Uterus (tissue), 3 donors: ENCODE measurements at regions not wholly inside any gene's neighbourhood (a gene's known extent, or its start where the extent isn't known, plus 50 kb on each side); places are given as distances from the start of the nearest gene placed in this dataset.
"Not testable (repeated sequence)": the region's sequence is repeated elsewhere in the genome, so short reads cannot be mapped to it uniquely, and the experiment has no call there.

Source experiments
- DNase-seq, 2 donors: peaks; one replicate each; pipeline ENCODE4 v3.0.0-alpha.2; 2019 to 2020
- H3K27ac ChIP-seq, 2 donors: fragments of 200-600 bp; sonication (generic); 1 replicate in 1 of 2; 2 replicates in 1 of 2; pipeline ENCODE4 v1.5.1; 2016 to 2018
- H3K27me3 ChIP-seq, 2 donors: fragments of 200-600 bp; sonication (generic); one replicate each; pipeline ENCODE4 v1.5.1; 2018 to 2019; ENCODE audit warnings: control low read depth in 1 of 2
- H3K36me3 ChIP-seq, 2 donors: fragments of 200-600 bp; sonication (generic); one replicate each; pipeline ENCODE4 v1.5.1; 2019; ENCODE audit warnings: control low read depth in 1 of 2
- H3K4me1 ChIP-seq, 2 donors: fragments of 200-600 bp; sonication (generic); one replicate each; pipeline ENCODE4 v1.5.1; 2018 to 2019; ENCODE audit warnings: control low read depth in 1 of 2
- H3K4me3 ChIP-seq, 2 donors: fragments of 200-600 bp; sonication (generic); 1 replicate in 1 of 2; 2 replicates in 1 of 2; pipeline ENCODE4 v1.5.1; 2018 to 2019; ENCODE audit warnings: mild to moderate bottlenecking in 1 of 2
- H3K9me3 ChIP-seq, 2 donors: fragments of 200-600 bp; sonication (generic); one replicate each; pipeline ENCODE4 v1.5.1; 2019; ENCODE audit warnings: control low read depth in 1 of 2
- intact Hi-C: fragments of 100-400 bp; cut with DNase I; formaldehyde crosslinking; loops from one replicate; pipeline ENCODE4 v1.15.1; 2023; ENCODE audit warnings: low total_unique reads
- donor health status: DM: yes; HTN: yes; CAD: no.

DNA sequence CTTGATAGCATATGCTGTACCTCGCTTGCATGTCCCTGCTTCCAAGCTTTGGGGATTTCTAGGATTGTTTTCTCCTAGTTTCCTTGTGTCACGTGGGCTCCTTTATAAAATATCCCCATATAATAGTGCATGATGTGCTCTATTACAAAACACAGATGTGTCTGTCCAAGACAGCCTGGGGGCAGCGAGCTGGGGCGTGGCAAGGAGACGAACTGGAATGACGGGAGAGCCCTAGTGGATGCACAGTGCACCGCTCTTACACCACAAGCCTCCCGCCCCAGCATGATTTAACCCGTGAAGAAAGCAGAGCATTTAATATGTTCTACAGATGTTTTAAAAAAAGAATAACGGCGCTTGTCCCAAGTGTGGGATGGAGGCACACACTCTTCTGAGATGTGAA lies 169.7 kb downstream of the BCL2L11 start:
- H3K9me3 ChIP-seq, H3K4me1 ChIP-seq, intact Hi-C loops, H3K27me3 ChIP-seq, DNase-seq, H3K36me3 ChIP-seq, H3K4me3 ChIP-seq, H3K27ac ChIP-seq: not testable (repeated sequence)

DNA sequence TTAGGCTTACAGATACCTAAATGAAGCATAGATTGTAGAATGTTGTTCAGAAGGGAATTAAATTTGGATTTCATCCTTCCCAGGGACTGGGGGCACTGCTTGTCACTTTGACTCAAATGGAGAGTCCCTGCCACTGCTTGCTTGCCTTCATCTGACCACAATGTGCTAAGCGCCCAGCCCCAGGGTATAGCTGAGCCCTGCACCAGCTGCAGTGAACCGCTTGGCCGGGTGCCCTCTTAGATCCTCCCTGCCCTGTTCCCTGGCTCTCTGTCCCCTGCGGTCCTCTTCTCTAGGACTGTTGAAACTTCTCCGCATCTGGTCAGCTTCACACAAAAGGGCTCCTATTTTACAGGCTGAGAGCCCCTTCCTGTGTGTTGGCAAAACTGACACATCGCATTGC lies 170.9 kb downstream of the BCL2L11 start:
- H3K9me3 ChIP-seq, H3K36me3 ChIP-seq, H3K27ac ChIP-seq, intact Hi-C loops, H3K4me1 ChIP-seq, H3K4me3 ChIP-seq, H3K27me3 ChIP-seq, DNase-seq: not testable (repeated sequence)

DNA sequence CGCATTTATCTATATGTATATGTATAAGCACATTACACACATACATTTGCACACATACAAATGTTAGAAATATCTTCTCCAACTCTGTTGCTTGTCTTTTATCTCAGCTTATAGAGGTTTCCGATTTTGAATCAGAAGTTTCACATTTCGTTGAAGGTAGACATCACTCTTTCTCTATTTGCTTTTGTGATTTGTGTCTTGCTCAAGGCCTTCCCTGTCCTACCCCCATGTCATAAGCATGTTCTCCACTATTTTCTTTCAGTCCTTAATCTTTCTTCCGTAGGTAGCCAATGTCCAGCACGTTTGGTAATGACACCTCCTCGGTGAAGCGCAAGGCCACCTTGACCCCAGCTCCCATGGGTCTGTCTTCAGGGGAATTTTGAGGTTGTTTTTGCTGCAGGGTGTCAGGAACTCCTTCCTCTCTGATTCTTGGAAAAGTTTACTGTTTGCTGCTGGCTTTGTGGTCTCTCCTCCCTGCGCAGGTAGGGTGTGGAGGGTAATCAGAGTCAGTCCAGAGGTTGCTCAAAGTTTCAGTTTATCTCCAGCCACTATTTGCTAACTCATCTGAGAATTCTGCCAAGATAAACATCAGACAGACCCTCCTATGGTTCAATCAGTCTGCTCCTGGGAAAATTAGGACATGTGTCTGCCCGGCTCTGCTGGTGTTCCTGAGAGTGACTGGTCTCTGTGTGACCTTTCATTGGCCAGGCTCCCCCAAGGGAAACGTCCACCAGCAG lies 171.7 kb downstream of the BCL2L11 start:
- H3K4me3 ChIP-seq, DNase-seq, H3K4me1 ChIP-seq, H3K27ac ChIP-seq, H3K36me3 ChIP-seq, intact Hi-C loops, H3K9me3 ChIP-seq, H3K27me3 ChIP-seq: not testable (repeated sequence)

DNA sequence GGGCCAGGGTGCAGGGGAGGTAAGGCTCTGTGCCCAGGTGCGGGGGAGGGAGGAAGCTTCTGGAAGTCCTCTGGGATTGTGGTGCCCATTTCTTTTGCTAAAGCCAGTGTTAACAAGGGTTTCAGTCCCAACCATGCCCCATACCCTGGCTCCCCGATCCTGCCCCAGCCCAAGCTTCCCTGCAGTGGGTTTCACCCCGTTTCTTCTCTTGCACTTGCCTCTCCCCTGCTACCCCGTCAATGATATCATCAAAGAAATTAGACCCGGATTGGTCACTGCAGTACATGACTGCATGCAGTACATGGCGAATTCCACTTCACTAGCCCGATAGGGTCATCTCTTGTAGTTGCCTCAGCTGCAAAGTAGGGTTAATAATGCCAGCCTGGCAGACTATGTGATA lies 174.0 kb downstream of the BCL2L11 start:
- H3K27me3 ChIP-seq, H3K27ac ChIP-seq, intact Hi-C loops, H3K36me3 ChIP-seq, DNase-seq, H3K4me3 ChIP-seq, H3K9me3 ChIP-seq, H3K4me1 ChIP-seq: not testable (repeated sequence)

DNA sequence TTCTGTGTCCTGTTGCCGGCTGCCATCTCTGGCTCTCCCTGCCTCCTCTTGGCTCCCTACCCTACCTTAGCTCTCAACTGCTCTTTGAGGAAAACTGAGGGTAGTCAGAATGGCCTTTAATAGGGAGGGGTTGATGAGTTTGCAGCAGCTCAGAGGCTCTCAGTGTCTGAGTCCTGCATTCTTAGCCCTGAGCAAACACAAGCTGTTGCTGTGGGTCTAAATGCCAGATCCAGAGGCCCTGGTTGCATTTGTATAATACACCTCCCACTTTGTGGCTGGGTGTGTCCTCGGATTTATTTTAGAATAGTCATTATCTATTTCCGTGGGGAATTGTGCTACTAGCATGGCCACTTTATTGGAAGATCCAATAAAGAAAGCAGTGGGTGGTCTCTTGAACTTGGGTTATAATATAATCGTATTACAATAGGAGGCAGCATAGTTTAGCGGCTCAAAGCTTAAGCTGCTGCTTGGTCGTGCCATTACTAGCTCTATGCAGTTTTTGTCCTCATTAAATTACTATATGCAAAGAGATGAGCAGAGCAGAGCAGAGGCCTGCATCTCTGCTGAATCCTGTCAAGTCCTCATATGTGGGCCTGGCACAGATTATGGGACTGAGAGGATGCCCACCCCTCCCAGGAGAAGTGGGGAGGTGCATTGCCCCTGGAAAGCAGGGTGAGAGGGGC lies 175.5 kb downstream of the BCL2L11 start:
- H3K27me3 ChIP-seq, DNase-seq, intact Hi-C loops, H3K9me3 ChIP-seq, H3K27ac ChIP-seq, H3K36me3 ChIP-seq, H3K4me3 ChIP-seq, H3K4me1 ChIP-seq: not testable (repeated sequence)

DNA sequence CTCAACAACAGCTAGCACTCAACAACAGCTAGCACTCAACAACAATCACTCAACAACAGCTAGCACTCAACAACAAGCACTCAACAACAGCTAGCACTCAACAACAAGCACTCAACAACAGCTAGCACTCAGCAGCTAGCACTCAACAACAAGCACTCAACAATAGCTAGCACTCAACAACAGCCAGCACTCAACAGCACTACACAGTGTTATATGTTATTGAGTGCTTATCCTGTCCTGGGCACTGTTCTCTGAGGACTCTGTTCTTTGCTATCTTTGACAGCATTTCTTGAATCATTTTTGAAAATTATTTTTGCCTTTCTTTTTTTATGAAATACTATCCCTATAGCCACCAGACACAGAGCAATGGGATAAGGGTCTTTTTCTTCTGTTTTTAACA lies 176.4 kb downstream of the BCL2L11 start:
- H3K27me3 ChIP-seq, intact Hi-C loops, H3K4me1 ChIP-seq, DNase-seq, H3K4me3 ChIP-seq, H3K36me3 ChIP-seq, H3K27ac ChIP-seq, H3K9me3 ChIP-seq: not testable (repeated sequence)

DNA sequence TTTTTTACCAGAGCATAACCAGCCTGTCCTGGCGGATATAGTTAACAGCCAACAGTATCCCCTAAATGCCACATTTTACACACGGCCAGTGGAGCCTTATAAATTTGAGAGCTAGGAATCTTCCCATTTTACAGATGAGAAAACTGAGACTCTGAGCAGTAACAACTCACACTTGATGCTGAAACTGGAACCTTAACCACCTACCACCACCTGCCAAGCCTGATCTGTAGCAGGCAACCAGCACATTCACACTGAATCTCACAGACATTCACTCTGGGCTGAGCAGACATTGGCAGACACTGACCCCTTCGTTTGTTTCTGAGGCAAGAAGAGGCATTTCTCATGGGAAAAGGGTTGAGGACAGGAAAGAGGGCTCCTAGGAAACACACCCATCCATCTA lies 178.2 kb downstream of the BCL2L11 start:
- DNase-seq, intact Hi-C loops, H3K27ac ChIP-seq, H3K9me3 ChIP-seq, H3K36me3 ChIP-seq, H3K4me1 ChIP-seq, H3K27me3 ChIP-seq, H3K4me3 ChIP-seq: not testable (repeated sequence)

DNA sequence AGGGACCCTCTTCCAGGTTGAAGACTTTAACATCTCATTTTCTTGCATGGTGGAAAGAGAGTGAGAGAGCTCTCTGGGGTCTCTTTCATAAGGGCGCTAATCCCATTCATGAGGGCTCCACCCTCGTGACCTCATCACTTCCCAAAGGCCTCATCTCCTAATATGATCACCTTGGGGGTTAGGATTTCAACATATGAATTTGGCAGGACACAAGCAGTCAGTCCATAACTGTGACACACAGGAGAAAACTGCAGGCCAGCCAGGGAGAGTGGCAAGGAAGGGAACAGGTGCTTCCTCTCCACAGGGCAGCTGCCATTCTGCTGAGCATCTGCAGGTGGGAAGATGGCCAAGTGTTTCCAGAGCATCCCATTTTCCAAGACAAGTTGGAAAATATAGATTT lies 178.9 kb downstream of the BCL2L11 start:
- H3K4me1 ChIP-seq, H3K9me3 ChIP-seq, DNase-seq, intact Hi-C loops, H3K36me3 ChIP-seq, H3K27me3 ChIP-seq, H3K27ac ChIP-seq, H3K4me3 ChIP-seq: not testable (repeated sequence)

DNA sequence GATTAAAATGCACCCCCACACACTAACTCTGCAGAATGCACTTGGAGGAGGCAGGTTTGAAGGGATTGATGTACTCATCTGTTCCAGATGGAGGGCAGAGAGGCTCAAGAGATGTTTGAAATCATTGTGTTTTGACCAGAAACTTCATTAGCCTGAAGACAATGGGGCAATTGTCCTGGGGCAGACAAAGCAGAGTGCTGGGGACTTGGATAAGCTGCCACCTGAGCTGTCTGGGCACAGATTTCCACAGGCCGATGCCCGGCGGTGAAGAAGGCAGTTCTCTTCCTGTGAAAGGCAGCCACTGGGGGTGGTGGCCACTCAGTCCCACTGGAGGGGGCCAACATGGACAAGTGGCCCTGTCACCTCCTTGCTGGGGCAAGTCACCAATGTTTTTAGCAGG lies 181.0 kb downstream of the BCL2L11 start:
- H3K27ac ChIP-seq, H3K36me3 ChIP-seq, H3K4me1 ChIP-seq, H3K9me3 ChIP-seq, H3K27me3 ChIP-seq, intact Hi-C loops, H3K4me3 ChIP-seq, DNase-seq: not testable (repeated sequence)

DNA sequence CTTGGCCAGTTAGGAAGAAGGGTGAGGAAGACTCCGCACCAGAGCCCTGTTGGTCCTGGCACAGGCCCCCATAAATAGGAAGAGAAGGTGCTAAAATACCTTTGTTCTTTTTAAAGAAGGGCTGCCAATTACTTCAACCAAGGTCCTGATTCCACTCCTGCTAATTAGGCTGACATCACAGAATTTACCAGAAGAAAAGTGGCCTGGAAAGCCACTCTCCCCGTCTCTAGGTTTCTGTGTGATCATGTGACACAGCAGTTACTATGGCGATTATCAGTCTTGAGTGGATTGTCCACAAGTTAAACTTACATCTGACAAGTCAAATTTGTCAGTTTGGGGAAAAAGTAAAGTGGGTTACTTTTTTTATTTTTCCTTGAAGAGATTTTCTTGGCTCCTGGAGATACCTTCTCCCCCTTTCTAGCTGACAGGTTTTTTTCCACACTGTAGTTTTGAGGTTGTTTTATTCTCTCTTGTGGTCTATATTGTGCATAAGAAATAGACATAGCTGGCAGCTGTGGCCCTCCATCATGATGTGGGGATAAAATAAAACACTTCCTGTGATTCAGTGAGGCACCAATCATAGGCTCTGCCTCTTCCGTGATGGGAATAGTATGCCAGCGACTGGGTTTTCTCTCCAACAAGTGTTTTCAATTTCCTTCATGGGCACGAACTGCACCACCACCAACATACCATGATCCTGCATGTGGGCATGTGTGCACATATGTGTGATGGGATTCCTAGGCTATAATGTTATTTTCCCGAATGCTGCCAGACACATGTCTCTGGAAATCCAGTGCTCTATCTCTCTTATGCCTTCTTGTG lies 181.9 kb downstream of the BCL2L11 start:
- H3K9me3 ChIP-seq, H3K36me3 ChIP-seq, H3K4me3 ChIP-seq, intact Hi-C loops, H3K27me3 ChIP-seq, H3K27ac ChIP-seq, H3K4me1 ChIP-seq, DNase-seq: not testable (repeated sequence)

DNA sequence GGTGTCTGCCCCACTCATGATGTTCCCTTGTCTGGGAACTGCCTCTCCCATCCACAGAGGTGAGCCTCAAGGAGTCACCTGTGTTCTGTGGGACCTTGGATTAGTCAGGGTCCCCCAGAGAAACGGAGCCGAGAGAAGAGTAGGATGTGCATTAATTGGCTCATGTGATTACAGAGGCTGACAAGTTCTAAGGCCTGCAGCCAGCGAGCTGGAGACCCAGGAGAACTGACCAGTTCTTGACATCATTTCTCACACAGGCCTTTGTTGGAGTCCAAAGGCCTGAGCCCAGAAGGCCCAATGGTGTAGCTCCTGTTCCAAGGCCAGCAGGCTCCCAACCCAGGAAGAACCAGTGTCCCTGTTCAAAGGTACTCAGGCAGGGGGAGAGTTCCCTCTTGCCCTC lies 186.6 kb downstream of the BCL2L11 start:
- H3K27ac ChIP-seq, H3K4me3 ChIP-seq, H3K27me3 ChIP-seq, intact Hi-C loops, H3K4me1 ChIP-seq, H3K9me3 ChIP-seq, DNase-seq, H3K36me3 ChIP-seq: not testable (repeated sequence)

DNA sequence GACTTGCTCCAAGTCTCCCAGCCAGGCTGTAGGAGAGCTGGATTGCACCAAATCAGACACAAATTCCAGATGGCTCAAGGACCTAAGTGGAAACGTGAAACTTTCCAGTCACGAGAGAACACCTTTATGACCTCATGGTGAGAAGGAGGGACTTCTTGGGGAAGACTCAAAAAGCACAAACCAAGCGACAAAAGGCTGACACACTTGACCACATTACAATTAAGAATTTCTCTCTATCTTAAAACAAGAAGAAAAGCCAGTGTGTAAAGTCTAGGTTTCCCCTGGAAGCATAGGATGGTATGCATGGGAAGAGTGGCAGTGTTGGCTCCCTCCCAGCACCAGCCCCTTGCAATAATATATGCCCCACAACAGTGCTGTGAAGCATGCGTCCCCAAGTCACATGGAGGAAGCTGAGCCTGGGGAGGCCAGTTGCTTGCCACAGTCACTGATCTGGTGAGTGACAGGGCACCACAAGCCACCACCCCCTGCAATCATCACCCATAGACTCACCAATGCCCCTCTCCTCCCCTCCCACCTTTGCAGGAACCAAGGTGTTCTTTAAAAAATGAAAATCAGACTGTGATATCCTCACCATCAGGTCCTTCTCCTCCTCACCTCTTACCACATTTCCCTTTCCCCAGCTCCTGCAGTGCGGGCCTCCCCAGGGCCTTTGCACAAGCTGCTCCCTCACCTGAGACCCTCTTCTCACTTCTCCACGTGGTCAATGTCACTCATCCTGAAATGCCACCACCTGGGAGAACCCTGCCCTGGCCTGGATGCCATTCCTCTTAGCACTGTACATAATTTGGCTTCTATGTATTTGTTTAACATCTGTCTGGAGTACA lies 188.7 kb downstream of the BCL2L11 start:
- DNase-seq, H3K4me1 ChIP-seq, H3K36me3 ChIP-seq, H3K4me3 ChIP-seq, H3K9me3 ChIP-seq, H3K27ac ChIP-seq, intact Hi-C loops, H3K27me3 ChIP-seq: not testable (repeated sequence)

DNA sequence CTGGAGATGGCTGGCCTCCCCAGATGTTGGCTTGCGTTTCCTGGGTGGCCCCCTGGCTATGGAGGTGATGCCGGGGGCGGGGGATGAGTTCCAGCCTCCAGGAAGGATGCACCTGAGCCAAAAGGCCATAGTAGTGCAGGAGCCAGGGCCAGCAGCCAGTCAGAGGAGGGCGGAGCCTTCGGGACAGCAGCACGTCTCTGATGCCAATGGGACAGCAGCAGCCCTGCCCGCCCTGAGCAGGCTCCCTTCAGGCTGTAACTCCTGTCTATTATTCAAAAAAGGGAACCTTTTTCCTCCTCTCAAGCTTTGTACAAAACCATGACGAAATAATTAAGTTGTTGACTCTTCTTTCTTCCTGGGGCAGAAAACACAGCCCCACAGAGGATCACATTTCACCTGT lies 189.7 kb downstream of the BCL2L11 start:
- H3K4me3 ChIP-seq, H3K27ac ChIP-seq, H3K36me3 ChIP-seq, H3K4me1 ChIP-seq, H3K9me3 ChIP-seq, DNase-seq, intact Hi-C loops, H3K27me3 ChIP-seq: not testable (repeated sequence)
